ENCODE measurements at regions not wholly inside any gene's neighbourhood (a gene's known extent, or its start where the extent isn't known, plus 50 kb on each side); places are given as distances from the start of the nearest gene placed in this dataset.

DNA sequence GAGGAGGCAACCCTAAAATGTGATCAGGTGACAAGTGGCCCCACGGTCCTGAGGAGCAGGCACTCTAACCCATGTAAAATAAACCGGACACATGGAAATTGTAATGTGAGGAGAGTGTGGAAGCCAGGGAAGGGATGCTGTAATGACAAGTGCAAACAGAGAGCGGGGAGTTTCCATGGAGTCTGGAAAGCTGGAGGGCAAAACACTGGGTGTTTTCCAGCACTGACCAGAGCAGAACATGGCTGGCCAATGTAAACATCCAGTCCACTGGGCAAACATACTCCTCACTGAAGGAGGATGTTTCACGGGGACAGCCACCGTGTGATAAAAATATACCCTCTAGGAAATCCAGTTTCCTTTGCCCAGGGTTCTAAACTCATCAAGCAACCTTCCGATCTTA is 219.0 kb upstream of the JARID2 start:
- TF ChIP-seq POLR2A (IDR thresholded peaks at IDR 0.05): no peak
- TF ChIP-seq, protein P1, sequence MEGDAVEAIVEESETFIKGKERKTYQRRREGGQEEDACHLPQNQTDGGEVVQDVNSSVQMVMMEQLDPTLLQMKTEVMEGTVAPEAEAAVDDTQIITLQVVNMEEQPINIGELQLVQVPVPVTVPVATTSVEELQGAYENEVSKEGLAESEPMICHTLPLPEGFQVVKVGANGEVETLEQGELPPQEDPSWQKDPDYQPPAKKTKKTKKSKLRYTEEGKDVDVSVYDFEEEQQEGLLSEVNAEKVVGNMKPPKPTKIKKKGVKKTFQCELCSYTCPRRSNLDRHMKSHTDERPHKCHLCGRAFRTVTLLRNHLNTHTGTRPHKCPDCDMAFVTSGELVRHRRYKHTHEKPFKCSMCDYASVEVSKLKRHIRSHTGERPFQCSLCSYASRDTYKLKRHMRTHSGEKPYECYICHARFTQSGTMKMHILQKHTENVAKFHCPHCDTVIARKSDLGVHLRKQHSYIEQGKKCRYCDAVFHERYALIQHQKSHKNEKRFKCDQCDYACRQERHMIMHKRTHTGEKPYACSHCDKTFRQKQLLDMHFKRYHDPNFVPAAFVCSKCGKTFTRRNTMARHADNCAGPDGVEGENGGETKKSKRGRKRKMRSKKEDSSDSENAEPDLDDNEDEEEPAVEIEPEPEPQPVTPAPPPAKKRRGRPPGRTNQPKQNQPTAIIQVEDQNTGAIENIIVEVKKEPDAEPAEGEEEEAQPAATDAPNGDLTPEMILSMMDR (IDR thresholded peaks at IDR 0.05): no peak
